ENCODE measurements at regions not wholly inside any gene's neighbourhood (a gene's known extent, or its start where the extent isn't known, plus 50 kb on each side); places are given as distances from the start of the nearest gene placed in this dataset.

DNA sequence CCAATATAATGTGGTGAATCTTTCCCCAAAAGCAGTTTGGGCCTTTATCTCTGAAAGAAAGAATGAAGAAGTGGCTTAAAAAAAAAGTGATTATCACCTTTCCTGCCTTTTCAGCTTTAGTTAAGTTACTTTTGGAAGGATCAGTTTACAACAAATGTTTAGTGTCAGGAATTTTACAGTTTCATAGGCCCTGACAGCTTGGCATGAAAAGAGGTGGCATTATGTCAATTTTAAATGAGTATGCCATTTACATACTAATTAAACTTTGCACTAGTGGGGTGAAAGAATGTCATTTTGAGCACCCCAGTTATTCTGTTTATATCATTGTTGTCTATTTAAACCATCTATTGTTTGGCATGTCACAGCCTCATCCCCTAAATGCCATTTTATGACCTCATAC, 763.5 kb upstream of the FANCL start:
- TF ChIP-seq, protein P1, sequence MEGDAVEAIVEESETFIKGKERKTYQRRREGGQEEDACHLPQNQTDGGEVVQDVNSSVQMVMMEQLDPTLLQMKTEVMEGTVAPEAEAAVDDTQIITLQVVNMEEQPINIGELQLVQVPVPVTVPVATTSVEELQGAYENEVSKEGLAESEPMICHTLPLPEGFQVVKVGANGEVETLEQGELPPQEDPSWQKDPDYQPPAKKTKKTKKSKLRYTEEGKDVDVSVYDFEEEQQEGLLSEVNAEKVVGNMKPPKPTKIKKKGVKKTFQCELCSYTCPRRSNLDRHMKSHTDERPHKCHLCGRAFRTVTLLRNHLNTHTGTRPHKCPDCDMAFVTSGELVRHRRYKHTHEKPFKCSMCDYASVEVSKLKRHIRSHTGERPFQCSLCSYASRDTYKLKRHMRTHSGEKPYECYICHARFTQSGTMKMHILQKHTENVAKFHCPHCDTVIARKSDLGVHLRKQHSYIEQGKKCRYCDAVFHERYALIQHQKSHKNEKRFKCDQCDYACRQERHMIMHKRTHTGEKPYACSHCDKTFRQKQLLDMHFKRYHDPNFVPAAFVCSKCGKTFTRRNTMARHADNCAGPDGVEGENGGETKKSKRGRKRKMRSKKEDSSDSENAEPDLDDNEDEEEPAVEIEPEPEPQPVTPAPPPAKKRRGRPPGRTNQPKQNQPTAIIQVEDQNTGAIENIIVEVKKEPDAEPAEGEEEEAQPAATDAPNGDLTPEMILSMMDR (IDR thresholded peaks at IDR 0.05), result no peak
- TF ChIP-seq EZH2 (IDR thresholded peaks at IDR 0.05; ENCODE audit: borderline replicate concordance, insufficient read depth, low read depth, low read length, poor library complexity, severe bottlenecking), result no peak
